H9 (cell line): ENCODE measurements at regions not wholly inside any gene's neighbourhood (a gene's known extent, or its start where the extent isn't known, plus 50 kb on each side); places are given as distances from the start of the nearest gene placed in this dataset.

Source experiments
- DNase-seq: peaks from one replicate; pipeline ENCODE4 v3.0.0-alpha.2; 2017
- H2AFZ ChIP-seq: one replicate; pipeline ENCODE4 v1.6.1; 2013; ENCODE audit warnings: mild to moderate bottlenecking, low read length, control low read depth, moderate library complexity
- H2AK5ac ChIP-seq: 2 replicates; pipeline ENCODE4 v1.6.1; 2013; ENCODE audit warnings: low read length, control low read depth, mixed read lengths; ENCODE audit not compliant: insufficient read length
- H2BK120ac ChIP-seq: one replicate; pipeline ENCODE4 v1.6.1; 2013; ENCODE audit warnings: low read depth, mild to moderate bottlenecking, low read length, control low read depth, inconsistent platforms; ENCODE audit not compliant: poor library complexity, severe bottlenecking
- H2BK12ac ChIP-seq: 2 replicates; pipeline ENCODE4 v1.6.1; 2013; ENCODE audit warnings: low read length, control low read depth, mixed read lengths, low read depth; ENCODE audit not compliant: insufficient read length
- H2BK15ac ChIP-seq: 2 replicates; pipeline ENCODE4 v1.6.1; 2013; ENCODE audit warnings: low read depth, low read length, control low read depth
- H2BK20ac ChIP-seq: one replicate; pipeline ENCODE4 v1.6.1; 2013; ENCODE audit warnings: low read depth, mild to moderate bottlenecking, low read length, control low read depth, inconsistent platforms; ENCODE audit not compliant: poor library complexity, severe bottlenecking
- H2BK5ac ChIP-seq: 2 replicates; pipeline ENCODE4 v1.6.1; 2013; ENCODE audit warnings: low read length, control low read depth, mixed read lengths; ENCODE audit not compliant: insufficient read length
- H3K14ac ChIP-seq: 2 replicates; pipeline ENCODE4 v1.6.1; 2013; ENCODE audit warnings: low read length, control low read depth; ENCODE audit not compliant: insufficient read depth
- H3K18ac ChIP-seq: 2 replicates; pipeline ENCODE4 v1.6.1; 2013; ENCODE audit warnings: low read depth, mild to moderate bottlenecking, mixed read lengths, low read length, control low read depth; ENCODE audit not compliant: insufficient read length
- H3K23ac ChIP-seq: 2 replicates; pipeline ENCODE4 v1.6.1; 2013; ENCODE audit warnings: low read length, control low read depth, mixed read lengths, low read depth; ENCODE audit not compliant: insufficient read length
- H3K23me2 ChIP-seq: 2 replicates; pipeline ENCODE4 v1.6.1; 2013; ENCODE audit warnings: low read depth, mild to moderate bottlenecking, mixed read lengths, low read length, control low read depth; ENCODE audit not compliant: insufficient read length, poor library complexity, severe bottlenecking
- H3K27ac ChIP-seq: 2 replicates; pipeline ENCODE4 v1.5.1; 2013; ENCODE audit warnings: low read length, control low read depth, mixed read lengths, low read depth; ENCODE audit not compliant: insufficient read length
- H3K27me3 ChIP-seq: 2 replicates; pipeline ENCODE4 v1.6.1; 2013; ENCODE audit warnings: low read length, control low read depth, inconsistent platforms; ENCODE audit not compliant: insufficient read depth
- H3K4ac ChIP-seq: 2 replicates; pipeline ENCODE4 v1.6.1; 2013; ENCODE audit warnings: low read depth, mild to moderate bottlenecking, control low read depth, inconsistent platforms, low read length, moderate library complexity
- H3K4me1 ChIP-seq: 2 replicates; pipeline ENCODE4 v1.6.1; 2013; ENCODE audit warnings: low read length, control low read depth, inconsistent platforms; ENCODE audit not compliant: insufficient read depth
- H3K4me2 ChIP-seq: 2 replicates; pipeline ENCODE4 v1.6.1; 2013; ENCODE audit warnings: low read length, control low read depth, mixed read lengths; ENCODE audit not compliant: insufficient read length, insufficient read depth
- H3K56ac ChIP-seq: 2 replicates; pipeline ENCODE4 v1.6.1; 2013; ENCODE audit warnings: low read depth, mild to moderate bottlenecking, mixed read lengths, low read length, control low read depth; ENCODE audit not compliant: insufficient read length
- H3K79me1 ChIP-seq: 2 replicates; pipeline ENCODE4 v1.6.1; 2013; ENCODE audit warnings: low read depth, mild to moderate bottlenecking, moderate library complexity, low read length, control low read depth, inconsistent platforms; ENCODE audit not compliant: insufficient read depth, poor library complexity, severe bottlenecking
- H3K79me2 ChIP-seq: 2 replicates; pipeline ENCODE4 v1.6.1; 2013; ENCODE audit warnings: low read length, control low read depth, inconsistent platforms; ENCODE audit not compliant: insufficient read depth
- H3K9ac ChIP-seq: 2 replicates; pipeline ENCODE4 v1.6.1; 2013; ENCODE audit warnings: low read length, control low read depth, mixed read lengths; ENCODE audit not compliant: insufficient read length; ENCODE audit errors: extremely low read depth
- H3K9me3 ChIP-seq: one replicate; pipeline ENCODE4 v1.6.1; 2013; ENCODE audit warnings: low read depth, low read length, inconsistent platforms; ENCODE audit not compliant: control insufficient read depth
- H3T11ph ChIP-seq: one replicate; pipeline ENCODE4 v1.6.1; 2013; ENCODE audit warnings: mild to moderate bottlenecking, low read length, control low read depth, inconsistent platforms
- H4K20me1 ChIP-seq: one replicate; pipeline ENCODE4 v1.6.1; 2013; ENCODE audit not compliant: control insufficient read depth, insufficient read length, insufficient read depth
- H4K5ac ChIP-seq: 2 replicates; pipeline ENCODE4 v1.6.1; 2013; ENCODE audit warnings: low read depth, mild to moderate bottlenecking, mixed read lengths, low read length, control low read depth; ENCODE audit not compliant: insufficient read length
- H4K8ac ChIP-seq: replicated peaks from 2 replicates; pipeline ENCODE4 v1.6.1; 2013; ENCODE audit warnings: low read length, control low read depth, mixed read lengths, low read depth; ENCODE audit not compliant: insufficient read length
- H4K91ac ChIP-seq: 2 replicates; pipeline ENCODE4 v1.6.1; 2013; ENCODE audit warnings: low read depth, mild to moderate bottlenecking, moderate library complexity, mixed read lengths, low read length, control low read depth; ENCODE audit not compliant: insufficient read length
- H3K27ac Mint-ChIP-seq, 3 experiments: 2 replicates in 2 of 3; 3 replicates in 1 of 3; pipeline ENCODE4 v1.8.0; 2020 to 2021; ENCODE audit warnings: mixed read lengths in 3 of 3, mild to moderate bottlenecking in 1 of 3, moderate library complexity in 1 of 3
- H3K27me3 Mint-ChIP-seq: 2 replicates; pipeline ENCODE4 v1.8.0; 2021; ENCODE audit warnings: low read depth, mild to moderate bottlenecking, moderate library complexity, mixed read lengths
- H3K36me3 Mint-ChIP-seq, 3 experiments: 2 replicates in 2 of 3; 3 replicates in 1 of 3; pipeline ENCODE4 v1.8.0; 2020 to 2021; ENCODE audit warnings: low read depth in 3 of 3, mixed read lengths in 3 of 3; ENCODE audit not compliant: insufficient read depth in 1 of 3
- H3K4me1 Mint-ChIP-seq, 2 experiments: 2 replicates each; pipeline ENCODE4 v1.8.0; 2020; ENCODE audit warnings: mixed read lengths in 2 of 2
- H3K4me3 Mint-ChIP-seq, 2 experiments: 2 replicates in 1 of 2; 3 replicates in 1 of 2; pipeline ENCODE4 v1.8.0; 2020 to 2021; ENCODE audit warnings: mild to moderate bottlenecking in 2 of 2, mixed read lengths in 2 of 2, moderate library complexity in 1 of 2
- H3K9me3 Mint-ChIP-seq, 2 experiments: 2 replicates in 1 of 2; 3 replicates in 1 of 2; pipeline ENCODE4 v1.8.0; 2020; ENCODE audit warnings: mild to moderate bottlenecking in 2 of 2, mixed read lengths in 2 of 2, moderate library complexity in 1 of 2
- CTCF ChIP-seq: fragments of 200-600 bp; sonication (generic); conservative IDR thresholded peaks from 3 replicates; pipeline ENCODE4 v1.8.0; 2021; ENCODE audit warnings: antibody characterized with exemption, mild to moderate bottlenecking
- WGBS: extraction: QIAGEN DNeasy Blood & Tissue Kit; methylation state at CpG from one replicate; pipeline ENCODE4 v1.1.7; 2013; ENCODE audit warnings: missing lambda C conversion rate, low lambda C conversion rate, mixed read lengths; ENCODE audit not compliant: insufficient read length; ENCODE audit errors: extremely low coverage; 5-methylcytosine and 5-hydroxymethylcytosine counted together

DNA sequence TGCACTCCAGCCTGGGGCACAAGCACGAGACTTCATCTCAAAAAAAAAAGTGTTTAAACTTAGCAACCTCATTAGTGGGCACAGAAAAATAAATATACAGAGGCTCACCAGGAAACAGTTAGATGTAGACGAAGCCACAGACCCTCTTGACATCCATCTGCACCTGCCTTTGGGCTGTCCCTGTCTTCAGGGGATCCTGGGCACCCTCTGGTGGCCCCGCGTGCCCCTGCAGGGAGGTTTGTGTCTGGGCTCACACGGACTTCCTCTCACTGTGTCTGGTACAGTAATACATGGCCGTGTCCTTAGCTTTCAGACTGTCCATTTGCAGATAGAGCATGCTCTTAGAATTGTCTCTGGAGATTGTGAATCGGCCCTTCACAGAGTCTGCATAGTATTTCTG lies 916.5 kb downstream of the TMEM121 start:
- Histone ChIP-seq H3K4me1 (no peaks in the 10 kb centered on the region), H3K4me2 (no peak overlapping the region), H3K4ac (no peak overlapping the region), H3K23me2 (no peaks in the 10 kb centered on the region), H3K27ac (no peak overlapping the region), H3K79me1 (no peaks in the 10 kb centered on the region), H4K20me1 (no peaks in the 10 kb centered on the region), H3K27me3 (no peaks in the 10 kb centered on the region), H4K5ac (no peak overlapping the region), H3K9ac (no peak overlapping the region), H3K9me3 (peaks cover 92% of the 10 kb centered on the region), H2BK12ac (no peak overlapping the region), H3K79me2 (no peaks in the 10 kb centered on the region), H3K14ac (no peak overlapping the region), H3K56ac (no peak overlapping the region), H2BK15ac (no peak overlapping the region), H4K8ac (no peak overlapping the region), H2AK5ac (no peak overlapping the region), H4K91ac (no peak overlapping the region), H2BK20ac (no peak overlapping the region), H2BK5ac (no peak overlapping the region), H2AFZ (no peak overlapping the region), H3K18ac (no peak overlapping the region), H3T11ph (no peak overlapping the region), H2BK120ac (no peak overlapping the region), H3K23ac (no peak overlapping the region)
- TF ChIP-seq CTCF = no peak
- Mint-ChIP-seq H3K9me3 (peaks cover 95 to 98% of the 10 kb centered on the region in 2 experiments), H3K4me1 (no peaks in the 10 kb centered on the region), H3K4me3 (no peak overlapping the region), H3K27ac (no peak overlapping the region), H3K27me3 (no peaks in the 10 kb centered on the region; the same call in 1 of the 2 replicates), H3K36me3 (peaks cover 7 to 42% (median 14%) of the 10 kb centered on the region in 3 experiments)
- WGBS = no CpG with 5 or more reads among the region's 7 CpGs
- DNase-seq = no peak
